Heart left ventricle (tissue), 16 donors: ENCODE measurements at regions not wholly inside any gene's neighbourhood (a gene's known extent, or its start where the extent isn't known, plus 50 kb on each side); places are given as distances from the start of the nearest gene placed in this dataset.

ENCODE experiments used
- ATAC-seq, 4 donors: fragments of 200-7000 bp; cut with Tn5 transposase; one replicate each; pipeline ENCODE4 v1.9.1; 2020 to 2022; ENCODE audit warnings: moderate library complexity in 4 of 4, mild to moderate bottlenecking in 3 of 4, moderate number of reproducible peaks in 1 of 4
- DNase-seq, 5 donors: peaks; one replicate each; pipeline ENCODE4 v3.0.0-alpha.2; 2020
- H3K27ac ChIP-seq, 12 donors: fragments of 200-600 bp; sonication (generic) in 4 of 12; one replicate each; pipeline versions ENCODE4 v1.5.0 to v1.8.0; 2016 to 2022; ENCODE audit warnings: mild to moderate bottlenecking in 2 of 12
- H3K27me3 ChIP-seq, 9 donors: fragments of 200-600 bp; sonication (generic) in 2 of 9; one replicate each; pipeline versions ENCODE4 v1.5.1 to v1.8.0; 2016 to 2022; ENCODE audit warnings: mild to moderate bottlenecking in 3 of 9
- H3K36me3 ChIP-seq, 9 donors: fragments of 200-600 bp; sonication (generic) in 2 of 9; one replicate each; pipeline versions ENCODE4 v1.5.0 to v1.8.0; 2018 to 2022; ENCODE audit warnings: mild to moderate bottlenecking in 2 of 9
- H3K4me1 ChIP-seq, 12 donors: fragments of 200-600 bp; sonication (generic) in 4 of 12; one replicate each; pipeline versions ENCODE4 v1.5.0 to v1.8.0; 2016 to 2022; ENCODE audit warnings: mild to moderate bottlenecking in 3 of 12
- H3K4me3 ChIP-seq, 12 donors: fragments of 200-600 bp; sonication (generic) in 4 of 12; one replicate each; pipeline versions ENCODE4 v1.5.0 to v1.8.0; 2017 to 2022; ENCODE audit warnings: mild to moderate bottlenecking in 9 of 12, moderate library complexity in 4 of 12
- H3K9me3 ChIP-seq, 12 donors: fragments of 200-600 bp; sonication (generic) in 4 of 12; one replicate each; pipeline versions ENCODE4 v1.5.0 to v1.8.0; 2016 to 2022; ENCODE audit warnings: mild to moderate bottlenecking in 1 of 12
- CTCF ChIP-seq, 12 donors: fragments of 200-600 bp; sonication (generic) in 4 of 12; IDR thresholded peaks; one replicate each; pipeline versions ENCODE4 v1.5.0 to v1.8.0; 2018 to 2022; ENCODE audit warnings: antibody characterized with exemption in 12 of 12, mild to moderate bottlenecking in 5 of 12
- POLR2A ChIP-seq, 2 donors: fragments of 450-650 bp; IDR thresholded peaks; one replicate each; pipeline ENCODE4 v1.6.1; 2017; ENCODE audit warnings: antibody characterized with exemption in 2 of 2, mild to moderate bottlenecking in 2 of 2, moderate library complexity in 2 of 2
- WGBS, 4 donors: extraction: QIAGEN DNeasy Blood & Tissue Kit in 2 of 4; methylation state at CpG; one replicate each; pipeline versions ENCODE4 v1.1.5 to v1.1.7; 2013 to 2018; 5-methylcytosine and 5-hydroxymethylcytosine counted together
- intact Hi-C, 10 donors: fragments of 100-400 bp; cut with DNase I; formaldehyde crosslinking; loops; one replicate each; pipeline versions ENCODE4 v1.11.1 to v1.14.2; 2022
- donor health status: ischemic (EF 13 %, LVEDD 7.1; RV severe dilation, severe dysfunction).
- donor health status: healthy with polysubstance abuse.
- donor health status: DM: no; HTN: yes; CAD: no.
- donor health status: DM: no; HTN: no; CAD: no.
- donor health status: ischemic (EF 25% LVEDD 6.9; RV normal size, moderate dysfunction).
- donor health status: ischemic (EF 25% LVEDD 5.7; RV mildly dilated, moderate dysfunction).
- donor health status: healthy.
- donor health status: DM: yes; HTN: yes; CAD: no.
- donor health status: ischemic (EF 35%, LVEDD 5.7; RV mildly dilated, moderate dysfunction).
- donor health status: nonischemic (EF 11% LVEDD 7.7; RV severe dilation, severe dysfunction).
- donor health status: DM: yes; HTN: yes; CAD: no.
- donor health status: PGD.
- donor health status: ischemic (EF 29% LVEDD 5.4; RV normal size, mild dysfunction).
- donor health status: nonischemic (EF 23%, LVEDD 6.1; RV moderate dilation, normal function).

- Histone ChIP-seq H3K4me3 (no peak overlapping the region), H3K4me1 (no peaks in the 10 kb centered on the region), H3K9me3 (no peaks in the 10 kb centered on the region), H3K36me3 (no peaks in the 10 kb centered on the region), H3K27ac (no peak overlapping the region), H3K27me3 (peaks cover 0 to 3% (median 0%) of the 10 kb centered on the region in 9 donors)
- WGBS, 4 donors, result 62 to 77% (median 70%) methylated on average over 2 of the region's 2 CpGs
- DNase-seq (no peak), ATAC-seq (no peak)
- intact Hi-C loops, result no loop called here
- TF ChIP-seq POLR2A (IDR thresholded peaks at IDR 0.05) (no peak), CTCF (IDR thresholded peaks at IDR 0.05) (no peak)
These were observed 222.4 kb upstream of the UBL3 start for GRCh38 chr13:30072818-30073186.

- no peaks in the 10 kb centered on the region for H3K4me1 ChIP-seq
- ATAC-seq, result no peak
- TF ChIP-seq CTCF (IDR thresholded peaks at IDR 0.05) (no peak), POLR2A (IDR thresholded peaks at IDR 0.05) (no peak)
- intact Hi-C loops, result no loop called here
- H3K9me3 ChIP-seq, result no peaks in the 10 kb centered on the region
- H3K36me3 ChIP-seq, result no peaks in the 10 kb centered on the region
- H3K27ac ChIP-seq, result no peak overlapping the region
- WGBS, 4 donors, result 76 to 89% (median 83%) methylated on average over 10 of the region's 10 CpGs
- H3K4me3 ChIP-seq, result no peak overlapping the region
- peaks cover 0 to 3% (median 0%) of the 10 kb centered on the region in 9 donors for H3K27me3 ChIP-seq
- DNase-seq, result no peak
These were observed 221.8 kb upstream of the UBL3 start for GRCh38 chr13:30071969-30072817.

- Histone ChIP-seq H3K27ac (no peak overlapping the region), H3K9me3 (no peaks in the 10 kb centered on the region), H3K27me3 (peaks cover 0 to 3% (median 0%) of the 10 kb centered on the region in 9 donors), H3K4me1 (no peaks in the 10 kb centered on the region), H3K36me3 (no peaks in the 10 kb centered on the region), H3K4me3 (no peak overlapping the region)
- intact Hi-C loops, result no loop called here
- 76 to 91% (median 88%) methylated on average over 4 of the region's 4 CpGs for WGBS, 4 donors
- ATAC-seq (no peak), DNase-seq (no peak)
- TF ChIP-seq CTCF (IDR thresholded peaks at IDR 0.05) (no peak), POLR2A (IDR thresholded peaks at IDR 0.05) (no peak)
These were observed 214.8 kb upstream of the UBL3 start for GRCh38 chr13:30065181-30065580.

GRCh38 chr13:30063892-30064291, 213.5 kb upstream of the UBL3 start:
- ATAC-seq (no peak), DNase-seq (no peak)
- TF ChIP-seq POLR2A (IDR thresholded peaks at IDR 0.05) (no peak), CTCF (IDR thresholded peaks at IDR 0.05) (no peak)
- Histone ChIP-seq H3K4me1 (no peaks in the 10 kb centered on the region), H3K27me3 (no peaks in the 10 kb centered on the region), H3K36me3 (no peaks in the 10 kb centered on the region), H3K9me3 (peaks cover 0 to under 1% (median 0%) of the 10 kb centered on the region in 12 donors), H3K27ac (no peak overlapping the region), H3K4me3 (no peak overlapping the region)
- WGBS, 4 donors, result 59 to 63% (median 61%) methylated on average over 3 of the region's 3 CpGs
- intact Hi-C loops, result no loop called here
